DMS153 treated with DMSO at 0.1 percent for 48 hours (cell line): ENCODE measurements at regions not wholly inside any gene's neighbourhood (a gene's known extent, or its start where the extent isn't known, plus 50 kb on each side); places are given as distances from the start of the nearest gene placed in this dataset.
"Not testable (repeated sequence)": the region's sequence is repeated elsewhere in the genome, so short reads cannot be mapped to it uniquely, and the experiment has no call there.

Experiments
- DNase-seq: peaks from one replicate; lab custom pipeline; 2025; ENCODE audit not compliant: unreplicated experiment; lab: John Stamatoyannopoulos, UW

GRCh38 chr10:63836666-63837442 is 315.7 kb downstream of the REEP3 start:
- DNase-seq = no peak

- no peak for DNase-seq
Observed at GRCh38 chr10:63841761-63842160, 320.6 kb downstream of the REEP3 start.

- no peak for DNase-seq
Observed at GRCh38 chr10:63843107-63843506, 321.9 kb downstream of the REEP3 start.

- not testable (repeated sequence) for DNase-seq
Observed at GRCh38 chr10:63848871-63849270, 327.7 kb downstream of the REEP3 start.

DNA sequence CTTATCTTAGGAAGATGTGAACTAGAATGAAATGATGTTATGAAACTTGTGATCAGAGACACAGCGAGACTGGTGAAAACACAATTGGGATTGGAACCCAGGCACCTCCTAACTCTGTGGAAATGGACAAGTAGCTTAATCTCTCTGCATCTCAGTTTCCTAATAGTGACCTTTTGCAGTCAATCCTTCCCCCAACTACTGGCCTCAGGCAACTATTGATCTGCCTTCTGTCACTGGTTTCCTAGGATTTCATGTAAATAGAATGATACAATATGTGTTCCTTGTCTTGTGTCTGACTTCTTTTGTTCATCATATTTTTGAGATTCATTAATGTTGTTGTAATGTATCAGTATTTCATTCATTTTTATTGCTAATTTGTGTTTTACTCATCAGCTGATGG is 341.7 kb downstream of the REEP3 start:
- DNase-seq = no peak

- no peak for DNase-seq
Observed at GRCh38 chr10:63865210-63865609, 344.0 kb downstream of the REEP3 start.

- DNase-seq = peak; percentile 23
Observed at GRCh38 chr10:63866075-63866746, 345.0 kb downstream of the REEP3 start.

DNA sequence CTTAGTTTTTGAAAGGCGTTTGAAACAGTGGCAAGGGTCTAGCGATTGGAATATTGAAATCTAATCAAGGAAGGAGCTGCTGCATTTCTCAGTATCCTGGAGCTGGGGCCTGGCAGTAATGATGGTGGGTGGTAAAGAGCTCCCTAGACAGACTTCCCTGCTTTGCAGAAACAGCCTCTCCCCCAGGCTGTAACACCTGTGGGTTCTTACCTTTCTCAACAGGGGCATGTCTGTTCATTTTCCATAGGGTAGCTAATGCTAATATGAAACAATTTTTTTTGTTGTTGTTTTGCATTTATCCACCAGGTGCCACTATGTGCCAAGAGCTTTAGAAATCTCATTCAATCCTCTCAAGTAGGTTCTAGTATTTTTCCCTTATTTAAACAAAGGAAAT is 345.5 kb downstream of the REEP3 start:
- DNase-seq = no peak

DNA sequence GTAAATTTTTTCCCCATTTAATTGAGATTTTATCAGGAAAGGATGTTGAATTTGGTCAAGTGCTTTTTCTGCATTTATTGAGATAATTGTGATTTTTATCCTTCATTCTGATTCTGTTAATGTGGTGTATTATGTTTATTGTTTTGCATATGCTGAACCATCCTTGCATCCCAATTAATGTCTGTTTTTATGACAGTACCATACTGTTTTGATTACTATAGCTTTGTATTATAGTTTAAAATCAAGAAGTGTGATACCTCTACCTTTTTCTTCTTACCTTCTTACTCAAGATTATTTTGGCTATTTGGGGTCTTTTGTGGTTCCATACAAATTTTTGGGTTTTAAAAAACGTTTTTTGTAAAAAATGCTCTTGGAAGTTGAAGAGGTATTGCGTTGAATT is 357.2 kb downstream of the REEP3 start:
- no peak for DNase-seq

DNA sequence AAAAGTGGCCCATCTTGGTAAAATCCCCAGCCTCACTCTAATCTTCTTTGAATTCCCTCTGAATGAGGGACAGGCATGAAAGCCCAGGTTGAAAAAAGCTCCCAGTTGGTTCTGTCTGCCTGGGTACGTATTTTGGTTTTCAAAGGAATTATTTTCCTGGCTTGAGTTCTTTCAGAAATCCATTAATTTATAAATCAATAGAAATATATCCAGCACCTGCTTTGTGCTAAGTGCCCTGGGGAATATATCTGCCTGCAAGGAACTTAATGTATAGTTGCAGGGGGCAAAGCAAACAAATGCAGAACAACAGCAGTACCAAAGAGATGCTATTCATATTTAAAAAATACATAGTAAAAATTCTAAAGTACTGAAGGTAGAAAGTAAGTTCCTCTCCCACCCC is 362.7 kb downstream of the REEP3 start:
- no peak for DNase-seq

GRCh38 chr10:63884426-63884825 is 363.2 kb downstream of the REEP3 start:
- no peak for DNase-seq

DNA sequence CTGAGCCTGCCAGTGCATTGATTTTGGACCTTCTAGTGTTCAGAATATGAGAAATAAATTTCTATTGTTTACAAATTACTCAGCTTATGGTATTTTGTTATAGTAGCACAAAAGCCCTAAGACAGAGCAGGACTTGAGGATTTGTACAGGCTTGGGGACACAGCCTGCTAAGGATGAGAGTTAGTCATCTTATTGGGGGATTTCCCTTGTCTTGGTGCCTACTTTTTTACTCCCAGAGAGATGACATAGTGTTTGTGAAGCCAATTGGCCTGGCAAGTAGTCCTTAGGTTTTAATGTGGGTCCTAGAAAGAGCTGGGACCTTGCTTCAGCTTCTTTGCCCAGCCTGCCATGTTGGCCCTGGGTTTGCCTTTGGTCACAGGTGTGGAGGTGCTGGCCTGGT is 364.0 kb downstream of the REEP3 start:
- DNase-seq = no peak

- DNase-seq = no peak
Observed at GRCh38 chr10:63886281-63887022, 365.3 kb downstream of the REEP3 start.

GRCh38 chr10:63887023-63887589 is 365.9 kb downstream of the REEP3 start:
- DNase-seq = no peak

DNA sequence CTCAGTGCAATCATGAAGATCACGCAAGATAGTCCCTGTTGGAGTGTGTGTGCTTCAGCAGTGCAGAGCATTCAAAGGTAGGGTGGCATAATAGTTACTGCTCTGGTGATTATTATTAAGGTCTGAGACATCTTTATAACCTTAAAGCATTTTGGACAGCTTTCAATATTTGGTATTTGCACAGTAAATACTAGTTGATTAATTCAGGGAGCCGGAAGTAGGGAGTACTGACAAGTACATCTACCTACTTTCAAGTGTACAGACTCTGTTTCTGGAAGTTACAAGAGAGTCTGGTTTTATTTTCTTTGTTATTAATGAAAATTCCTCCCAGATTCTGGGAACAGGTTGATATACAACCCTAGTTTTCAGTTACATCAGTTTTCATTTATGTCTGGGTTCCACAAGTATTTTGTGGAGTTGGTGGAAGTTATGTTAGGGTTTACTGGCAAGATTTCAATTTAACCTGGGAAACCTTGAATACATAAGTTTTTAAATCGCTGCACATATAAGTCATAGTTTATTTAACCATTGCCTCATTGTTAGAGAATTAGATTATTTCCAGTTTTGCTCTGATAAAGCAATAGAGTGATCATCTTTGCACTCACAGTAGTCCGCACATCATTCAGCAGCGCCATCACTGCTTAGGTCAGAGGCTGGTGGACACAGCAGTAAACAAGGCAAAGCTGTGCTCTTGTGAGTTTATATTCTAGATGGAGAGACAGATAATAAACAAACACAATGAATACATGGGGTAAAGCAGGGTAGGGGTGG is 366.6 kb downstream of the REEP3 start:
- DNase-seq = no peak

DNA sequence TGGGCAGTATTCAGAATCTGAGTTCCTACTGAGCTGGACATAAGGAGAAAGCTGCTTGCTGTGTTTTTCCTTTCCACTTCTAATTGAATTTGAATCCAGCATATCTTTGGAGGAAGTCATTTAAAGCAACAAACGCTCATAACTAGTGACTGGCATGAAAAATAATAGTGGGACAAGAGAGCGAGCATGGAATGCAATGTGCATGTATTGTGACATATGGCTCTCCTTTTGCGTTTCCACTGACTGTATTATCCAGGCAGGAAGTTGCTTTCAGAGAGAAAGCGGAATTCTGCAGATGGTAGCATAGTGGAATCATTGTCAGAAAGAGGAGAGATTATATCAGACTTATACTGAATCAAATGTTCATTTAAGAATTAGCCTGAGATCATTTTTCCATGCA is 368.6 kb downstream of the REEP3 start:
- DNase-seq = no peak

DNA sequence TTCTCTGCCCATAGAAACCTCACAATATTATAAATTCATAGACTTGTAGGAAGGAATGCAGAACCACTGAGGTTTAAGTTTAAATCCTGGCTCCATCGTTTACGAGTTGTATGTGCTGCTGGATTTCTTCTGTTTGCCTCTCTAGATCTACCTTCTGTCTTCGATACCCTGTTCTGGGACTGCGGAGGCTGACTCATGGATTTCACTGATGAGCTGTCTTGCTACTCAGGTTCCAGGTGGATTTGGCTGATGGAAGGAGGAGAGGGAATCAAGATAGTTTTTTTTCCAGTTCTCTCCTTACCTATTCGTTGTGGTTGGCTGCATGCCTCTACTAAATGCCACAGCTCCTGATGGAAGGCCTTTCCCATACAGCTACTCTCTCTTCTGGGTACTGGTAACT is 375.8 kb downstream of the REEP3 start:
- no peak for DNase-seq

DNA sequence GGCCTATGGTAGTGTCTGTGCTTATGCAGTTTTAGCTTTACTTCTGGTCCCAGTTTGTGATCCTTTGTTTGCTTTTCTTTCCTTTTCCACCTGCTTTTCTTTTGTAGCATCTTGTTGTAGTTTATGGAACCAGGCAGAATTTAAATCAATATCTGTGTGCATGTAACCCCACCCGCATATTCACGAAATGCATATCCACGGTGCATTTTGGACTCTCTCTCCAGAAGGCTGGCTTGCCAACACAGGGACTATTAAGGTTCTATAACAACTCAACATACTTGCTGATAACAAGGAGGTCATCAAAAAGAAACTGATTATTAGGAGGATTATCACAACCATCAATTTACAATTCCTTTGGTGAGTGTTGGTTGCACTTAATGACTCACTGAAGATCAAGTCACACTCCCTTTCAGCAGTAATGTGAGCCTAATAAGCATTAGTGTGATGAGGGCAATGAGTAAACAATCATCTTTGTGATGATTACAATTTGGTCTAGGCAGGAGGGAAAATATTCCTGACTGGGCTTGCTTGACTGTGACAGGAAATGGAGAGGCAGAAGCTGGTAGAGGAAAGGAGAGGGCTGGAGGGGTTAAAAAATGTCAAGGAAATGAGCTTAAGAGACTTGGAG is 378.6 kb downstream of the REEP3 start:
- no peak for DNase-seq

DNA sequence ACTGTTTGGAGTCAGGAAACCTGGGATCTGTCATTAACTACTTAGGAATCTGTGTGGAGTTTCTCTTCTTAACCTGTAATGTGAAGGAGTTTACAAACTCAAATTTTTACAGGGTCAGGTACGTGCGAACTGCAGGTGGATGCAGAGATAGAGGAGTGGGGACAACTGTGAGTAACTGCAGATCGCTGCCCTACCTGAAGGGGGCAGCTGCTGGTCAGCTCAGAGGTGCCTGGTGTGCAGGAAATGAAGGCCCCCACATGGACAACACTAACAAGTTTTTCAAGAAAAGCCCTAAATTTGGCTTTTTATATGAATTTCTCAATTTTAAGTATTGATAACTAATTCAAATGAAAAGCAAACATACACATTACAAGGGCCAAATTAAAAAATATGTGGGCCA is 380.0 kb downstream of the REEP3 start:
- no peak for DNase-seq

DNA sequence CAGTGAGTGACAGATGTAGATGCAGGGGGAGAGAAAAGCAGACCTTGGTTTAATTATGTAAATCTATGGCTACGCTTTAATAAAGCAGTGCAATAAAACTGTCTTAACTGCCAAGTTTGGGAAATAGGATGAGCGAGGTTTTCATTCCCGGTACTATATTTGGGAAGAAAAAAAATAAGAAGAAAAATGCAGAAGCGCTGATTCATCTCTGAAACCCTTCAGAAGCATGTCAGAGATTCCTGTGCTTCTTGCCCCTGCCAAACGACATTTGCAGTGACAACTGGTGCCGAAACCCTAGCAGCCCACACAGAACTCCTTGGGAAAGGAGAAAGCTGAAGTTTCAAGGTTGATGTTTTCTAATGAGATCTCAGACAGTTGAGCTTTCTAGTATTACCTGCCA is 380.7 kb downstream of the REEP3 start:
- DNase-seq = no peak

DNA sequence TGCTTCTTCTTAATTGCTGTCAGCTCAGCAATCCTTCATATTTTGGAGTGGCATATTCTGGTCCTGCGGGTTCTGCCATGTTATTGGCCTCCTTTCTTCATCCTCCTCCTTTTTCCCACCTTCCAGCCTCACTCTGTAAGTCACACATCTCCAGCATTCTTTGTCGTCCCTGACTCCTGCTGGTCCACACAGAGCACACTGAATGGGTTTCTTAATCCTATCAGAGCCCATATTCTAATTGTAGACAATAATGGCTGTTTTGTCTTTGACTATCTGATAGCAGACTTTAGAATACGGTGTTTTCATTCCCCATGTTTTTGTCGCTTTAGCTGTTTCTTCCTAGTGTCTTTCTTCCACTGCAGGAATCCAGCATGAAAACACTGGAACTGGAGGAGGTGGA is 389.6 kb downstream of the REEP3 start:
- DNase-seq = no peak
